Activated naive CD8-positive, alpha-beta T cell (primary cell): ENCODE measurements at regions not wholly inside any gene's neighbourhood (a gene's known extent, or its start where the extent isn't known, plus 50 kb on each side); places are given as distances from the start of the nearest gene placed in this dataset.

Experiments
- H3K27ac Mint-ChIP-seq: one replicate; pipeline ENCODE4 v1.8.0; 2021; ENCODE audit warnings: mixed read lengths
- H3K27me3 Mint-ChIP-seq: one replicate; pipeline ENCODE4 v1.8.0; 2021; ENCODE audit warnings: mixed read lengths
- H3K36me3 Mint-ChIP-seq: one replicate; pipeline ENCODE4 v1.8.0; 2021; ENCODE audit warnings: mixed read lengths
- H3K4me1 Mint-ChIP-seq: one replicate; pipeline ENCODE4 v1.8.0; 2021; ENCODE audit warnings: low read depth, mixed read lengths
- H3K4me3 Mint-ChIP-seq: one replicate; pipeline ENCODE4 v1.8.0; 2021; ENCODE audit warnings: mild to moderate bottlenecking, mixed read lengths
- H3K9me3 Mint-ChIP-seq: one replicate; pipeline ENCODE4 v1.8.0; 2021; ENCODE audit warnings: low read depth, mixed read lengths

GRCh38 chr10:63717027-63717715 lies 196.0 kb downstream of the REEP3 start:
- peaks cover 2% of the 10 kb centered on the region for H3K27me3 Mint-ChIP-seq
- H3K27ac Mint-ChIP-seq = no peak overlapping the region
- H3K9me3 Mint-ChIP-seq = no peaks in the 10 kb centered on the region
- peaks cover 7% of the 10 kb centered on the region for H3K4me1 Mint-ChIP-seq
- H3K36me3 Mint-ChIP-seq = no peaks in the 10 kb centered on the region
- H3K4me3 Mint-ChIP-seq = no peak overlapping the region

DNA sequence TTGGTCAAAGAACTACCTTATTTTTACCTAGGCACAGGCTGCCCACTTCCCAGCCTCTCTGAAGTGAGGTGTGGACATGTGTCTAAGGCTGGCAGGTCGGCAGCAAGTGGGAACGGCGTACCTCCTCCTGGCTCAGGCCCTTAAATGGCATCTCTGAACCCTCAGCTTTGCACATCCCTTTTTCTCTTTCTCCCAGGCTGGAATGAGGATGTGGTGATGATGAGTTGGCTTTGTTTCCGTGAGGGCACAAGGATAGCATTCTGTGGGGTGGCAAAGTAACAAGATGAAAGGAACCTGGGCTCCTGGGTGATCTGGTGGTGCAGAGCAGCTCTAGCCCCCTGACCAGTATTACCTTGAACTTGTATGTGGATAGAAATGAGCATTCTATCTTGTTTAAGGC lies 196.8 kb downstream of the REEP3 start:
- Mint-ChIP-seq H3K27me3 (peaks cover 2% of the 10 kb centered on the region), H3K36me3 (no peaks in the 10 kb centered on the region), H3K9me3 (no peaks in the 10 kb centered on the region), H3K27ac (no peak overlapping the region), H3K4me3 (no peak overlapping the region), H3K4me1 (peaks cover 7% of the 10 kb centered on the region)

DNA sequence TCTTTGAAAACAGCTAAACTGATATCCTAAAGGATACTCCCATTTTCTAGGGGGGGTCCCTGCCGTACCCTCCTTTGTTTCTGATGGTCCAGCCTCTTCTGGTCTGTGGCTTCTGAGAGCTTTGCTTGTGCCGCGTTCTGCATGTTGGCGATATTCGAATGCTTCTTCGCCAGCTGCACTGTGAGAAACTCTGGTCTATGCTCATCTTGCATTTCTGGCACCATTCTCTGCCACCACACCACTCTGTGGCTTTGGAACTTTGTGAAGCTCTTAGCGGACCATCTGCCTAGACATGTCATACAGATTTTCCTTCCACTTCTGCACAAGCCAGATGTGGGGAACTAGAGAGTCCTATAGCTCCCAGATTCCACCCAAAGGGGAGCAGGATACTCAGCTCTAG lies 197.2 kb downstream of the REEP3 start:
- peaks cover 2% of the 10 kb centered on the region for H3K27me3 Mint-ChIP-seq
- no peaks in the 10 kb centered on the region for H3K9me3 Mint-ChIP-seq
- no peak overlapping the region for H3K27ac Mint-ChIP-seq

GRCh38 chr10:63719226-63719856 lies 198.1 kb downstream of the REEP3 start:
- Mint-ChIP-seq H3K36me3 (no peaks in the 10 kb centered on the region), H3K4me1 (peaks cover 7% of the 10 kb centered on the region), H3K27ac (no peak overlapping the region), H3K27me3 (peaks cover 2% of the 10 kb centered on the region), H3K4me3 (no peak overlapping the region), H3K9me3 (no peaks in the 10 kb centered on the region)

More for the DNA sequence above, 197.2 kb downstream of the REEP3 start:
- peaks cover 7% of the 10 kb centered on the region for H3K4me1 Mint-ChIP-seq
- no peak overlapping the region for H3K4me3 Mint-ChIP-seq
- H3K36me3 Mint-ChIP-seq = no peaks in the 10 kb centered on the region

DNA sequence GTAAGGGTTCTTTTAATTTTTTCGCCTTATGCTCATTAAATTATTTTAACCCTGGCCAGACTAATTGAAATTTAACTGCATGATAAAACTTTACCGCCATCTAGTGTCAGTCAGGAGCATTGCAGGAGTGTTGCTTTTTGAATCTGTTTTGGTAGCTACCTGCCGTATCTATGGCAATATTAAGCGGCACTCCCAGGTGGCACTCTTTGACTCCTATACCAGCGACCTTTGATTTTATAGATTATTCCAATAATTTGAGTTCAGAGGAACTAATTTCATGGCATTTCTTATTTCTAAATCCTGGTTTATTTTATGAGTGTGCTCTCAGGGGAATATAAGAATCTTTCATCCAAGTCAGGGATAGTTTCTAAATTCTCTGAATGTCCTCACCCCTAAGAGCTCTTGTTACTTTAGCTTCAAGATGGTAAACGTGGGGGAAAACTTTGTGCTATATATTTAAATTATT lies 198.9 kb downstream of the REEP3 start:
- H3K4me3 Mint-ChIP-seq = no peak overlapping the region
- no peak overlapping the region for H3K27ac Mint-ChIP-seq
- no peaks in the 10 kb centered on the region for H3K9me3 Mint-ChIP-seq
- no peaks in the 10 kb centered on the region for H3K36me3 Mint-ChIP-seq
- H3K27me3 Mint-ChIP-seq = peaks cover 4% of the 10 kb centered on the region
- H3K4me1 Mint-ChIP-seq = peaks cover 7% of the 10 kb centered on the region

DNA sequence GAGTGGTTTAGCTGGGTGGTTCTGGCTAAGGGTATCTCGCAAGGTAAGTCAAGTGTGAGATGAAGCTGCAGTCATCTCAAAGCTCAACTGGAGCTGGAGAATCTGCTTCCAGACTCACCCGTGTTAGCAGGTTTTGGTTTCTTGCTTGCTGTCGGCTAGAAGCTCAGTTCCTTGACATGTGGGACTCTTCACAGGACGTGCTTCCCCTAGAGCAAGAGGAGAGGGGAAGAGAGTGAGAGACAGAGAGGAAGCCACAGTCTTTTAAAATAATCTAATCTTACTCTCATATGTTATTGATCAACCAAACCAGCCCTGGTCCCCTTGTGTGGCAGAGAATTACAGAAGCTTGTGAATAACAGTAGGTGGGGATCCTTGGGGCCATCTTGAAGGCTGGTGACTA lies 199.5 kb downstream of the REEP3 start:
- no peak overlapping the region for H3K4me3 Mint-ChIP-seq
- H3K4me1 Mint-ChIP-seq = peaks cover 7% of the 10 kb centered on the region
- no peak overlapping the region for H3K27ac Mint-ChIP-seq
- H3K9me3 Mint-ChIP-seq = no peaks in the 10 kb centered on the region
- H3K27me3 Mint-ChIP-seq = peaks cover 7% of the 10 kb centered on the region
- H3K36me3 Mint-ChIP-seq = no peaks in the 10 kb centered on the region

DNA sequence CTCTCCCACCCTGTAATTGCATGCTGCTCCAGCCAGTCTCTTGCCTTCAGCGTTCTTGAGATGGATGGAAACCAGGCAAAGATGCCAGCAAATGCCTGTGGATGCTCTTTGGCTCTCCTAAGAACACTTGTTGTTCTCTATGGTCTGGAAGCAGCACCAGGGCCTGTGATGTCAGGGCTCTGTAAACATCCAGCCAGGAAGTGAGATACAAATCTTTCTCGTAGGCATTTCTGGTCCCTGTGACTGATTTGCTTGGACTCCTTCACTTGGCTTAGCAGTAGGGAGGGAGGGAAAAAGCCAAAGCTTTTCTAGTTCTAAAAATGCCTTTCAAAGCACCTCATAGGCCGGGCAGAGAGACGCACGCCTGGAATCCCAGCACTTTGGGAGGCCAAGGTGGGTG lies 201.3 kb downstream of the REEP3 start:
- H3K4me3 Mint-ChIP-seq = no peak overlapping the region
- H3K9me3 Mint-ChIP-seq = no peaks in the 10 kb centered on the region
- H3K27me3 Mint-ChIP-seq = peaks cover 21% of the 10 kb centered on the region
- peaks cover 7% of the 10 kb centered on the region for H3K4me1 Mint-ChIP-seq
- no peak overlapping the region for H3K27ac Mint-ChIP-seq
- no peaks in the 10 kb centered on the region for H3K36me3 Mint-ChIP-seq

DNA sequence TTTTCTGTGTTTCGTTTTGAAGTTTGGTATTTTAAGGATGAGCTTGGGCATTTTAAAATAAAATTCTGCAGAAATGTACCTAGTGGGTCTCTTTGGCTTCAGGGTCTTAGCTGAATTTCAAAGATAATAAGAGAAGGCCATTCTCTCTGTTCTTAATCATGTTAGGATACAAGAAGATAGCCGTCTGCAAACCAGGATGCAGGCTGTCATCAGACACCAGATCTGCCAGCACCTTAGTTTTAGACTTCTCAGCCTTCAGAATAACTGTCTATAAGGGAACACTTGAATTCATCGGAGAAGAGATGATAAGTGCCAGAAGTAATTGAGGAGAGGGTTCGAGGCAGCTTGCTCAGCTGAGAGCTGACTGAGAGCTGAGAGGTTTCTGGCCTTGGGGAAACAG lies 202.1 kb downstream of the REEP3 start:
- Mint-ChIP-seq H3K9me3 (no peaks in the 10 kb centered on the region), H3K27ac (no peak overlapping the region), H3K27me3 (peaks cover 24% of the 10 kb centered on the region), H3K4me1 (peaks cover 7% of the 10 kb centered on the region), H3K4me3 (no peak overlapping the region), H3K36me3 (no peaks in the 10 kb centered on the region)

- Mint-ChIP-seq H3K4me3 (no peak overlapping the region), H3K27me3 (peaks cover 24% of the 10 kb centered on the region), H3K9me3 (no peaks in the 10 kb centered on the region), H3K36me3 (no peaks in the 10 kb centered on the region), H3K4me1 (peaks cover 7% of the 10 kb centered on the region), H3K27ac (no peak overlapping the region)
Measured at GRCh38 chr10:63723741-63724140, 202.5 kb downstream of the REEP3 start.

DNA sequence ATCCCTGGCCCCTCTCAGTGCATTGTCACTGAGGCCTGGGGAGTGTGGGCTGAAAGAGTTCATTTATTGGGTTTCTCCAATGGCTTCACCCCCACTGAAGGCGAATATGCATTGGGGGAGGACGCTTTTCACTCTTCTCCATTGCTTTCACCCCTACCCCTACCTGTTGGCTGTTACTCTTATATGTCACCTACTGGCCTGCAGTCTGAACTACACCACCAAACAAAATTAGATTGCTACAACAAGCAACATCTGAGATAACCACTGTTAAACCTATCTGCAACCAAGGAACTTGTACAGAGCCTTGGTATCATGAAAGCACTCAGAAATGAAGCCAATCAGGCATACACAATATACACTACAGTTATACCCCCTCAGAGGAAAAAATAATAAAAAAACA lies 203.7 kb downstream of the REEP3 start:
- H3K4me1 Mint-ChIP-seq = peaks cover 7% of the 10 kb centered on the region

DNA sequence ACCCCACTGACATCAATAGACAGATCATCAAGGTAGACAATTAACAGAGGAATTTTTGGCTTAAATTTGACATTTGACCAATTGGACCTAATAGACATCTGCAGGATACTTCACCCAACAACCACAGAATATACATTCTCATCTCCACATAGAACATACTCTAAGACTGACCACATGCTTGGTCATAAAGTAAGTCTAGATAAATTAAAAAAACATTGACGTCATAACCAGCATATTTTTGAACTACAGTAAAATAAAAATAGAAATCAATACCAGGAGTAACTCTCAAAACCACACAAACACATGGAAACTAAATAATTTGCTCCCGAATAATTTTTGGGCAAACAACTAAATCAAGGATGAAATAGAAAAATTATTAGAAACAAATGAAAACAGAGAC lies 205.7 kb downstream of the REEP3 start:
- Mint-ChIP-seq H3K36me3 (no peaks in the 10 kb centered on the region), H3K4me1 (no peaks in the 10 kb centered on the region), H3K27ac (no peak overlapping the region), H3K4me3 (no peak overlapping the region), H3K27me3 (peaks cover 23% of the 10 kb centered on the region), H3K9me3 (no peaks in the 10 kb centered on the region)

More for the DNA sequence above, 203.7 kb downstream of the REEP3 start:
- H3K9me3 Mint-ChIP-seq = no peaks in the 10 kb centered on the region
- H3K4me3 Mint-ChIP-seq = no peak overlapping the region
- H3K36me3 Mint-ChIP-seq = no peaks in the 10 kb centered on the region
- H3K27me3 Mint-ChIP-seq = peaks cover 24% of the 10 kb centered on the region
- no peak overlapping the region for H3K27ac Mint-ChIP-seq

DNA sequence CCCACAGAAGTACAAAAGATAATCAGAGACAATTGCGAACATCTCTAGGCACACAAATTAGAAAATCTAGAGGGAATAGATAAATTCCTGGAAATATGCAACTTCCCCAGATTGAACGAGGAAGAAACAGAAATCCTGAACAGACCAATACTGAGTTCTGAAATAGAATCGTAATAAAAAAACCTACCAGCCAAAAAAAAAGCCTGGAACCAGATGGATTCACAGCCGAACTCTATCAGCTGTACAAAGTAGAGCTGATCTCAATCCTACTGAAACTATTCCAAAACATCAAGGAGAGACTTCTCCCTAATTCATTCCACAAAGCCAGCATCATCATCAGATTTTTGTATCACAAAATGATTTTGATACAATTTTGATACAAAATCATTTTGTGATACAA lies 206.4 kb downstream of the REEP3 start:
- Mint-ChIP-seq H3K27me3 (peaks cover 22% of the 10 kb centered on the region), H3K4me3 (no peak overlapping the region), H3K9me3 (no peaks in the 10 kb centered on the region), H3K4me1 (no peaks in the 10 kb centered on the region), H3K36me3 (no peaks in the 10 kb centered on the region), H3K27ac (no peak overlapping the region)

- H3K4me1 Mint-ChIP-seq = no peaks in the 10 kb centered on the region
- H3K9me3 Mint-ChIP-seq = no peaks in the 10 kb centered on the region
- H3K27me3 Mint-ChIP-seq = peaks cover 1% of the 10 kb centered on the region
- no peak overlapping the region for H3K4me3 Mint-ChIP-seq
- no peak overlapping the region for H3K27ac Mint-ChIP-seq
- no peaks in the 10 kb centered on the region for H3K36me3 Mint-ChIP-seq
Measured at GRCh38 chr10:63735305-63735704, 214.1 kb downstream of the REEP3 start.

DNA sequence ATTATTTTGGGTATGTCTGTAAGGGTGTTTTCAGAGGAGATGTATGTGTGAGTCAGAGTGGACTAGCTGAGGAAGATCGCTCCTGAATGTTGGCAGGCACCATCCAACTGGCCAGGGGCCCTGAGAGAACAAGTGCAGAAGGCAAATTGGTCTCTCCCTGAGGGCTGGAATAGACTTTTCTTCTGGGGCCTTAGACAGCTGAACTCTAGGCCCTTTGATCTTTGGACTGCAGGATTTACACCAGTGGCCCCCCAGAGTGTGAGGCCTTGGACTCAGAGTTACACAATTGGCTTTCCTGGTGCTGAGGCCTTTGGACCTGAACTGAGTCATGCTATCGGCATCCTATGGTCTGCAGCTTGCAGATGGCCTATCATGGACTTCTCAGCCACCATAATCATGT lies 217.2 kb downstream of the REEP3 start:
- no peaks in the 10 kb centered on the region for H3K36me3 Mint-ChIP-seq
- H3K27me3 Mint-ChIP-seq = peaks cover 3% of the 10 kb centered on the region
- no peak overlapping the region for H3K27ac Mint-ChIP-seq

GRCh38 chr10:63744060-63744941 lies 223.1 kb downstream of the REEP3 start:
- peaks cover 4% of the 10 kb centered on the region for H3K4me1 Mint-ChIP-seq
- no peaks in the 10 kb centered on the region for H3K9me3 Mint-ChIP-seq
- H3K27me3 Mint-ChIP-seq = peaks cover 10% of the 10 kb centered on the region
- H3K4me3 Mint-ChIP-seq = no peak overlapping the region
- H3K36me3 Mint-ChIP-seq = no peaks in the 10 kb centered on the region
- no peak overlapping the region for H3K27ac Mint-ChIP-seq

More for the DNA sequence above, 217.2 kb downstream of the REEP3 start:
- Mint-ChIP-seq H3K4me3 (no peak overlapping the region), H3K9me3 (no peaks in the 10 kb centered on the region), H3K4me1 (peaks cover 2% of the 10 kb centered on the region)
